MM.1S (cell line): ENCODE measurements at regions not wholly inside any gene's neighbourhood (a gene's known extent, or its start where the extent isn't known, plus 50 kb on each side); places are given as distances from the start of the nearest gene placed in this dataset.

Experiments
- DNase-seq: peaks from one replicate; pipeline ENCODE4 v3.0.0-alpha.2; 2015
- H2AFZ ChIP-seq: fragments of 300-600 bp; sonication (generic); 2 replicates; pipeline ENCODE4 v1.6.0; 2016; ENCODE audit warnings: antibody characterized with exemption, low read length
- H3F3A ChIP-seq: fragments of 300-600 bp; sonication (generic); 2 replicates; pipeline ENCODE4 v1.6.1; 2016; ENCODE audit warnings: mild to moderate bottlenecking, antibody characterized with exemption, low read length, moderate library complexity, mixed read lengths; ENCODE audit not compliant: insufficient read depth
- H3K27ac ChIP-seq: fragments of 300-600 bp; sonication (generic); 2 replicates; pipeline ENCODE4 v1.5.1; 2016; ENCODE audit warnings: mild to moderate bottlenecking, low read length
- H3K27me3 ChIP-seq: fragments of 300-600 bp; sonication (generic); replicated peaks from 2 replicates; pipeline ENCODE4 v1.6.0; 2016; ENCODE audit warnings: low read length; ENCODE audit not compliant: insufficient read depth
- H3K36me3 ChIP-seq: fragments of 300-600 bp; sonication (generic); replicated peaks from 2 replicates; pipeline ENCODE4 v1.6.1; 2016; ENCODE audit warnings: mild to moderate bottlenecking, low read length, mixed read lengths; ENCODE audit not compliant: insufficient read depth
- H3K4me1 ChIP-seq: fragments of 300-600 bp; sonication (generic); 2 replicates; pipeline ENCODE4 v1.6.1; 2016; ENCODE audit warnings: low read length, mixed read lengths
- H3K4me2 ChIP-seq: fragments of 300-600 bp; sonication (generic); 2 replicates; pipeline ENCODE4 v1.6.0; 2016; ENCODE audit warnings: low read depth, low read length
- H3K4me3 ChIP-seq: fragments of 300-600 bp; sonication (generic); 2 replicates; pipeline ENCODE4 v1.5.1; 2016; ENCODE audit warnings: low read length, mixed read lengths
- H3K79me2 ChIP-seq: fragments of 300-600 bp; sonication (generic); 2 replicates; pipeline ENCODE4 v1.6.1; 2016; ENCODE audit warnings: mixed run types, low read length, mixed read lengths
- H3K9ac ChIP-seq: fragments of 300-600 bp; sonication (generic); 2 replicates; pipeline ENCODE4 v1.6.1; 2016; ENCODE audit warnings: low read length, mixed read lengths
- H3K9me2 ChIP-seq: fragments of 300-600 bp; sonication (generic); replicated peaks from 2 replicates; pipeline ENCODE4 v1.6.1; 2016; ENCODE audit warnings: mild to moderate bottlenecking, low read length, mixed read lengths; ENCODE audit not compliant: insufficient read depth
- H3K9me3 ChIP-seq: fragments of 300-600 bp; sonication (generic); replicated peaks from 2 replicates; pipeline ENCODE4 v1.6.1; 2016; ENCODE audit warnings: mild to moderate bottlenecking, low read length, mixed read lengths; ENCODE audit not compliant: insufficient read depth
- H4K20me1 ChIP-seq: fragments of 300-600 bp; sonication (generic); 2 replicates; pipeline ENCODE4 v1.6.1; 2016; ENCODE audit warnings: mild to moderate bottlenecking, low read length, moderate library complexity, mixed read lengths; ENCODE audit not compliant: insufficient read depth
- CTCF ChIP-seq: fragments of 300-600 bp; sonication (generic); IDR thresholded peaks from 2 replicates; pipeline ENCODE4 v1.5.1; 2016; ENCODE audit warnings: antibody characterized with exemption, low read length, mixed read lengths
- EZH2 ChIP-seq: fragments of 300-600 bp; sonication (generic); optimal IDR thresholded peaks from 2 replicates; pipeline ENCODE3; 2017; ENCODE audit warnings: low read depth, mild to moderate bottlenecking, antibody characterized with exemption, low read length, mixed read lengths
- EZH2phosphoT487 ChIP-seq: fragments of 300-600 bp; sonication (generic); IDR thresholded peaks from 2 replicates; pipeline ENCODE4 v1.6.1; 2018; ENCODE audit warnings: antibody characterized with exemption, low read length

GRCh38 chr2:136344339-136344738, 226.4 kb upstream of the CXCR4 start:
- no peaks in the 10 kb centered on the region for H3K36me3 ChIP-seq
- no peak overlapping the region for H2AFZ ChIP-seq
- no peaks in the 10 kb centered on the region for H3K9me3 ChIP-seq
- H3K4me2 ChIP-seq, result no peak overlapping the region
- no peaks in the 10 kb centered on the region for H4K20me1 ChIP-seq
- TF ChIP-seq CTCF (no peak), EZH2 (no peak), EZH2phosphoT487 (no peak)
- H3K9me2 ChIP-seq, result no peaks in the 10 kb centered on the region
- H3F3A ChIP-seq, result no peaks in the 10 kb centered on the region
- H3K4me1 ChIP-seq, result no peaks in the 10 kb centered on the region
- H3K27me3 ChIP-seq, result no peaks in the 10 kb centered on the region
- no peak for DNase-seq
- H3K79me2 ChIP-seq, result no peaks in the 10 kb centered on the region
- H3K9ac ChIP-seq, result no peak overlapping the region
- no peak overlapping the region for H3K27ac ChIP-seq
- H3K4me3 ChIP-seq, result no peak overlapping the region

- H2AFZ ChIP-seq, result no peak overlapping the region
- no peak overlapping the region for H3K4me2 ChIP-seq
- DNase-seq, result no peak
- no peaks in the 10 kb centered on the region for H3K79me2 ChIP-seq
- H3K27ac ChIP-seq, result no peak overlapping the region
- no peak overlapping the region for H3K4me3 ChIP-seq
- no peaks in the 10 kb centered on the region for H3K4me1 ChIP-seq
- H3K9me2 ChIP-seq, result no peaks in the 10 kb centered on the region
- H3K27me3 ChIP-seq, result no peaks in the 10 kb centered on the region
- H4K20me1 ChIP-seq, result no peaks in the 10 kb centered on the region
- H3K9me3 ChIP-seq, result no peaks in the 10 kb centered on the region
- H3K9ac ChIP-seq, result no peak overlapping the region
- no peaks in the 10 kb centered on the region for H3K36me3 ChIP-seq
- H3F3A ChIP-seq, result no peaks in the 10 kb centered on the region
- TF ChIP-seq EZH2phosphoT487 (no peak), EZH2 (no peak), CTCF (no peak)
Measured at GRCh38 chr2:136342138-136342537, 224.2 kb upstream of the CXCR4 start.

GRCh38 chr2:136334967-136335366, 217.0 kb upstream of the CXCR4 start:
- TF ChIP-seq EZH2phosphoT487, result no peak
- TF ChIP-seq EZH2, result no peak
- no peak for TF ChIP-seq CTCF
- H3K27ac ChIP-seq, result no peak overlapping the region

More at GRCh38 chr2:136334967-136335366, 217.0 kb upstream of the CXCR4 start:
- Histone ChIP-seq H3K9me2 (no peaks in the 10 kb centered on the region), H3K36me3 (no peaks in the 10 kb centered on the region), H3K4me2 (no peak overlapping the region), H3K27me3 (peaks cover 18% of the 10 kb centered on the region), H3K4me1 (no peaks in the 10 kb centered on the region), H2AFZ (no peak overlapping the region), H3K4me3 (no peak overlapping the region), H3K79me2 (no peaks in the 10 kb centered on the region), H4K20me1 (no peaks in the 10 kb centered on the region), H3F3A (no peaks in the 10 kb centered on the region), H3K9me3 (no peaks in the 10 kb centered on the region), H3K9ac (no peak overlapping the region)
- no peak for DNase-seq
